ENCODE measurements at regions not wholly inside any gene's neighbourhood (a gene's known extent, or its start where the extent isn't known, plus 50 kb on each side); places are given as distances from the start of the nearest gene placed in this dataset.

- no peak for DNase-seq
These were observed 50.0 kb upstream of the BET1 start for GRCh38 chr7:94054130-94054529.

DNA sequence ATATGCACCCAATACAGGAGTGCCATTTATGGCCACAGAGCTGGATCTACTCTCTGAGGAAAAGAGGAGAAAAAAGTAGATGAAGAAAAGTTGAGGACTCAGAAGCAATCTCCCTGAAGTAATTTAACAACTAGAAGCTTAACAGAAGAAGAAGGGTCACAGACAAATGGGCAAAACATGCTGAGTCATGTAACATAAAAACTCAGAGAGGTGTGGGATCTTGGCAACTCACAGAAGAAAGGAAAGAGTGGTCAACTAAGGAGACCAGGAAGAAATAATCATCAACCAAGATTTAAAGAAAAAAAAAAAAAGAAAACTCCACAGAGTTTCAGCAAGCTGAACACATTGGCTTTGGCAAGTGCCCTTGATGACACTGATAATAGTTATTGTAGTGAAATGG lies 51.8 kb upstream of the BET1 start:
- no peak for DNase-seq

DNA sequence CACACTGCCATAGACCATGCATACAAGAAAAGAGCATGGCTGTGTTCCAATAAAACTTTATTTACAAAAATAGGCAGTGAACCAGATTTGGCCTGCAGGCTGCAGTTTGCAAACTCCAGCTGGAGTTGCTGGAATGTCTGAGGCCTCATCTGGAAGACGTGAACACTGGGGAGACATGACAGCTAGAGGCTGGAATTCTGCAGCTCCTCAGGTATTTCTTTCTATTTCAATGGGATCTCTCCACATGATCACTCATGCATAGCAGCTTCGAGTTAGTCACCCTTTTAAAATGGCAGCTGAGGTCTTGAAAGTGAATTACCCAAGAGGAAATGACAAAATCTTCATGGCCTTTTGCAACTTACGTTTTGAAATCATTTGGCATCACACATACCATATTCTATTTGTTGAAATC lies 52.6 kb upstream of the BET1 start:
- DNase-seq: no peak

- no peak for DNase-seq
These were observed 53.8 kb upstream of the BET1 start for GRCh38 chr7:94057955-94058354.

- peak; percentile 26 for DNase-seq
These were observed 55.6 kb upstream of the BET1 start for GRCh38 chr7:94059746-94060145.

DNA sequence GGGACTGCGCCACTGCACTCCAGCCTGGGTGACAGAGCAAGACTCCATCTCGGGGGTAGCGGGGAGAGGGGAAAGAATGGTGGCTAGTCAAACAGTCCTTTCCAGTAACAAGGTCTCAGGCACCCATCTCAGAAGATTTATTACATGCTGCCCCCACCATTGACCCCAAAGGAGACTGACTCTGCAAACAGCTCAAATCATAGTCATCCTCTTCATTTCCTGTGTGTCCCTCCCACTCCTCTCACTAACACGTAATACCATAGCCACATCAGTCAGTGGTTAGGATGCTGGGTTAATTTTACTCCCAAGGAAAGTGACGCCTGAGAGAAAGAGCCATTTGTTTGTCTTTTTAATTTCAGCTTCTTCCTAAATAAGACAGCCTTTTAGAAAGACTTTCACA lies 56.6 kb upstream of the BET1 start:
- peak; percentile 10 for DNase-seq

- no peak for DNase-seq
These were observed 57.2 kb upstream of the BET1 start for GRCh38 chr7:94061326-94061725.

DNA sequence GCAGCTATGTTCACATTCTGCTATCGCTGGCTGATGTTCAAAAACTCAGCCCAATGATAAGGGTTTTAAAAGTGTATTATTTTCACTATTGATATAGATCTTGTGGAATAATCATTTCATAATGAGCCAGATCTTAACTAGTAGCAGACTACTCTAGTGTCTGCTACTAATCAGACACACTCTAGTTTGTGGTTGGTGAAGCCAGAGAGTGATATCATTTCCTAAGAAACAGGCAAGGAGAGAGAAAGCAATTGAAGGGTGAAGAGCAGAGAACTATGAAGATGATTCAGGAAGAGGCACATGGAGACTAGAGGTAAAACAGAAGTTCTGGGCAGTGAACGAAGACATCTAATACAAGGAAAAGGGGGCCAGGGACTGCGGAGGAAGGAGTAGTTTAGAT lies 58.2 kb upstream of the BET1 start:
- peak; percentile 18 for DNase-seq

DNA sequence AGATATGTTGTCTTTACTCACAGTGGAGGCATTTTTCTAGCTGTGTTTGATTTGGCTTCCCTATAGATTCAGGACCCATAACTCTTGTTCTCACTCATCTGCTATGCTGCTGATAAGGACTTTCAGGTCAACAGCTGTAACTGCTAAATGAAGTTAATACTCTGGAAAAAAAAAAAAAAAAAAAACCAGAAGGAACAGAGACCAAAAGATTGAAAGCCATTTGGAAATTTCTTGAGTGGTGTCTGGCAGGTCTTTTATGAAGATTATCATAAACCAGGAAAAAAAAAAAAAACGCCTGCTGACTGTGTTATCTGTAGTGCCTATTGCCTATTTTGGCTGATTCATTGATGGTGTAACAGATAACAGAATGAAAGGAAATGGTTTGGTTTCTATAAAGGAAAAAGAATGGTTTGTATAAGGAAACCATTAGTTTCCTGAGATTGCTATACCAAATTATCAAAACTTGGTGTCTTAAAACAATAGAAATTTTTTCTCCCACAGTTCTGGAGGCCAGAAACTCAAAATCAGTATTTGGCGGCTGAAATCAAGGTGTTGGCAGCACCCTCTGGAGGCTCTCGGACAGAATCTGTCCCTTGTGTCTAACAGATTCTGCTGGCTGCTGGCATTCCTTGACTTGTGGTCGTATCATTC lies 60.5 kb upstream of the BET1 start:
- peak; percentile 17 for DNase-seq

GRCh38 chr7:94067047-94067446 lies 62.9 kb upstream of the BET1 start:
- no peak for DNase-seq

GRCh38 chr7:94067506-94067905 lies 63.4 kb upstream of the BET1 start:
- no peak for DNase-seq

DNA sequence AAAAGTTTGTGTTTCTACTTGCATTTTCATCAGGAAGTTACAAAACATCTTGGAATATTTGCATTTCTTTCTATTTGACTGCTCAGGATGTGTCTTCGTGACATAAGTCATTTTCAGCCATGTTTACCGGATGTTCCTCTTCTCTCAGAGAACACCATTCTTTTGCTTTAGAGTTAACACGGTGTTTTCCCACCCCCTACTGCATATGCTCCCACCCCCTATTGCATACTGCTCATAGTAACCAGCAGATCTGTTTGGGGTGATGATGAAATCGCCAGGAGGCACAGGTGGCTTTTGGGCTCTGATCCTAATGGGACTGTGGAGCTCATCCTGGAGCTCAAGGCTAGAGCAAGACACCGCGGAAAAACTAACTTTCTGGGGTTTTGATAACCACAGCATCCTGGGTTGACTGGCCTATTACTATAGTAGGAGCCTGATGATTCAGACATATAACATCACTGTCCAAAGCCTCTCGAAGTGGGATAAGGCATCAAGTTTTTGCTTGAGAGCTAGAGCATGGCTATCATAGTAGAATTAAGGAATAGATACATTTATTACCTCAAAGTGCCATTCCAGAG lies 65.1 kb upstream of the BET1 start:
- DNase-seq: no peak

GRCh38 chr7:94080551-94080950 lies 76.4 kb upstream of the BET1 start:
- no peak for DNase-seq

DNA sequence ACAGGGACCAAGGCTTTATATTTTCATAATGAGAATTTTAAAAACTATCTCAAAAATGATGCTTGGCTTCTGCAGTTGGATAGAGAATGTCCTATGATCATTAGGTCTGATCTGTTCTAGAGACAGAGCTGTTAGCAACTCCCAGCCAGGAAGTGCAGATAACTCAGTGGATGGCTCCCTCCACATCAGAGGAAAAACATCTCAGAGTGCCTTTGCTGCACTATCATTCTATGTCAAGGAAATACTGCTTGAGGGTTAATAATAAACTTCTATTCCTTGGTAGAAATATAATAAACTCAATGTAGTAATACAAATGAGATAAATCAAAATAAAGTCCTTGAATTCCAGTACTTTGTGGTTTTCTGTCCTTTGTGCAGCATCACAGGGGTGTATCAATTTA lies 78.0 kb upstream of the BET1 start:
- DNase-seq: no peak

- peak; percentile 75 for DNase-seq
These were observed 83.7 kb upstream of the BET1 start for GRCh38 chr7:94087664-94088352.

GRCh38 chr7:94088560-94088959 lies 84.4 kb upstream of the BET1 start:
- no peak for DNase-seq

- no peak for DNase-seq
These were observed 85.7 kb upstream of the BET1 start for GRCh38 chr7:94089806-94090205.

DNA sequence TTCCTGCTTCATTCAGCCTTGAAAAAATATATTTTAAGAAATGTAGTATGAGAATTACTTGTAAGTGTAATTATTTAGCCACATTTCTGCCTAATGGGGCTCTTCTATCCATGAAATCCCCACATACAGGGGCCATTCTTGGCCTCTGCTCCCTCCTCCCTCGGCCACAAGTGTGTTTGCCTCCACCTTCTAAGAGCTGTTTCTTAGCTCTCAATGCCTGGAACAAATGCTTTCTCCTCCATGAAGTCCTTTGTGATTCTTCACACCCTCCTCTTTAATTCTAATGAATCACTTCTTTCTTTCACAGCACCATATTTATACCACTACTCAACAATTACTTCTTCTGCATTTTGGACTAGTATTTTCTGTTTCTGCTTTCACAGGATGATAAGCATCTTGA lies 88.8 kb upstream of the BET1 start:
- DNase-seq: no peak

DNA sequence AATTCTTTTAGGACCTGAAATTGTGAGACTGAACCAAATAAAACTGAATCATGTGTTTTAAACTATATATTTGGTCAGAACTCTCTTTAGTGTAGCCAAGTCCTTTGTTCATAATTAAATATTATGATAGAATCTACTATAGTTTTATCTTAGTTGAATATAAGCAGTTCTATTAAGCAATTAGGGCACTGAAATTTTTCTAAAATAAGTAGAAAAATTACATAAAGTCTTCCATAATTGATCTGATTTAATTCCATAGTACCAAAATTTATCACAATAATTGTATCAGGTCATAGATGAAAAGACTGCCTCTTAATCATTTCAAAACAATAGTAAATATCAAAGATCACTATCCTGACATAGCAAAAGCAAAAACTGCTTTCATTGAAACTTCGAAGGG lies 90.1 kb upstream of the BET1 start:
- no peak for DNase-seq

- DNase-seq: no peak
These were observed 91.3 kb upstream of the BET1 start for GRCh38 chr7:94095316-94096009.

GRCh38 chr7:94099679-94100078 lies 95.5 kb upstream of the BET1 start:
- no peak for DNase-seq

DNA sequence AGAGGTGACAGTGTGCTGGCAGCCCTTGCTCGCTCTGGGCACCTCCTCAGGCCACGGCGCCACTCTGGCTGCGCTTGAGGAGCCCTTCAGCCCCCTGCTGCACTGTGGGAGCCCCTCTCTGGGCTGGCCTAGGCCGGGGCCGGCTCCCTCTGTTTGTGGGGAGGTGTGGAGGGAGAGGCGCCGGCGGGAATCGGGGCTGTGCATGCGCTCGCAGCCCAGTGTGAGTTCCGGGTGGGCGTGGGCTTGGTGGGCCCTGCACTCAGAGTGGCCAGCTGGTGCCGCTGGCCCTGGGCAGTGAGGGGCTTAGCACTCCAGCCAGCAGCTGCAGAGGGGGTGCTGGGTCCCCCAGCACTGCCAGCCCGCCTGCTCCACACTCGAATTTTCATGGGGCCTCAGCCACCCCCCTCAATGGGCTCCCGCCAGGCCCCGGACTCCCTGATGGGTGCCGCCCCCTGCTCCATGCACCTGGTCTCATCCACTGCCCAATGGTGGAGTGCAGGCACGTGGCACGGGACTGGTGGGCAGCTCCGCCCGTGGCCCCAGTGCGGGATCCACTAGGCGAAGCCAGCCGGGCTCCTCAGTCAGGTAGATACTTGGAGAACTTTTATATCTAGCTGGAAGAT lies 96.7 kb upstream of the BET1 start:
- DNase-seq: no peak

DNA sequence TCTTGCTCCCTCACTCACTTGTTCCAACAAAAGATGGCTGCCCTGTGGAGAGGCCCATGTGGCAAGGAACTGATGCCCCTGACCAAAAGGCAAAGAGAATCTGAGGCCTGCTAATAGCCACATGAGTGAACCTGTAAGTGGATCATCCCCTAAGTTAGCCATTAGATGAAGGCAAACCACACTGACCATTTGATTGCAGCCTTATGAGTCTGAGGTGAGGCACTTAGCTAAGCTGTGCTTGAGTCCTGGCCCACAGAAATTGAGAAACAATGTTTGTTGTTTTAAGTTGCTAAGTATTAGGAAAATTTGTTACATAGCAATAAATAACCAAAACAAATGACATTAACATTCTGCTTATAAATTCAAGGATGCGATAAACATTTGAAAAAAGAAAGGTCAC lies 100.1 kb upstream of the BET1 start:
- no peak for DNase-seq

GRCh38 chr7:94109556-94109955 lies 105.4 kb upstream of the BET1 start:
- DNase-seq: no peak
